ENCODE measurements at regions not wholly inside any gene's neighbourhood (a gene's known extent, or its start where the extent isn't known, plus 50 kb on each side); places are given as distances from the start of the nearest gene placed in this dataset.

GRCh38 chr3:156769721-156770654 lies 56.2 kb upstream of the LEKR1 start:
- Histone ChIP-seq H3K9me3 (ENCODE audit: control insufficient read depth, low read depth, low read length) (no peaks in the 10 kb centered on the region), H3K27me3 (ENCODE audit: control insufficient read depth, extremely low read depth, insufficient read depth, low read length) (no peaks in the 10 kb centered on the region), H3K9ac (ENCODE audit: control insufficient read depth, extremely low read depth, insufficient read depth, low read length) (no peak overlapping the region), H2AFZ (ENCODE audit: control insufficient read depth, low read length) (no peak overlapping the region), H3K9me1 (ENCODE audit: control insufficient read depth, extremely low read depth, insufficient read depth, low read length) (no peaks in the 10 kb centered on the region), H3K27ac (ENCODE audit: control insufficient read depth, insufficient read depth, low read length) (peak overlapping the region; percentile 40), H3K4me2 (ENCODE audit: control insufficient read depth, extremely low read depth, insufficient read depth, low read depth, low read length) (no peak overlapping the region), H3K4me1 (ENCODE audit: control insufficient read depth, extremely low read depth, insufficient read depth, low read length) (peaks cover 38% of the 10 kb centered on the region), H3K4me3 (ENCODE audit: control insufficient read depth in 2 of 3, extremely low read depth in 1 of 3, insufficient read depth in 2 of 3, low read depth in 1 of 3, low read length in 3 of 3) (no peak overlapping the region), H3K79me2 (ENCODE audit: control insufficient read depth, insufficient read depth, low read length) (no peaks in the 10 kb centered on the region), H4K20me1 (ENCODE audit: control insufficient read depth, extremely low read depth, insufficient read depth, low read length) (no peaks in the 10 kb centered on the region), H3K36me3 (ENCODE audit: control insufficient read depth in 2 of 2, extremely low read depth in 1 of 2, insufficient read depth in 2 of 2, low read length in 2 of 2) (no peaks in the 10 kb centered on the region)
- FAIRE-seq (peak; percentile 83), DNase-seq (ENCODE audit: low read depth, low spot score) (no peak)
- dilution Hi-C loops (cut with MboI; ENCODE audit: extremely low pct_ligation_motif_present, low sequenced_read_pairs), result no loop called here
- no peak for TF ChIP-seq CTCF (optimal IDR thresholded peaks at IDR 0.05 in 1 of 3, IDR thresholded peaks at IDR 0.05 in 1 of 3, conservative IDR thresholded peaks at IDR 0.05 in 1 of 3; ENCODE audit: extremely low read depth in 1 of 3, insufficient read depth in 2 of 3, low read length in 3 of 3)
- no peak for TF ChIP-seq EZH2 (IDR thresholded peaks at IDR 0.05; ENCODE audit: low read length)

- TF ChIP-seq CTCF (optimal IDR thresholded peaks at IDR 0.05 in 1 of 3, IDR thresholded peaks at IDR 0.05 in 1 of 3, conservative IDR thresholded peaks at IDR 0.05 in 1 of 3; ENCODE audit: extremely low read depth in 1 of 3, insufficient read depth in 2 of 3, low read length in 3 of 3) (no peak), EZH2 (IDR thresholded peaks at IDR 0.05; ENCODE audit: low read length) (no peak)
- H3K4me2 ChIP-seq (ENCODE audit: control insufficient read depth, extremely low read depth, insufficient read depth, low read depth, low read length), result peak overlapping the region; percentile 49
- H3K79me2 ChIP-seq (ENCODE audit: control insufficient read depth, insufficient read depth, low read length), result no peaks in the 10 kb centered on the region
- H3K27ac ChIP-seq (ENCODE audit: control insufficient read depth, insufficient read depth, low read length), result peak overlapping the region; percentile 40
- H3K27me3 ChIP-seq (ENCODE audit: control insufficient read depth, extremely low read depth, insufficient read depth, low read length), result no peaks in the 10 kb centered on the region
- H3K9ac ChIP-seq (ENCODE audit: control insufficient read depth, extremely low read depth, insufficient read depth, low read length), result no peak overlapping the region
- H3K4me3 ChIP-seq (ENCODE audit: control insufficient read depth in 2 of 3, extremely low read depth in 1 of 3, insufficient read depth in 2 of 3, low read depth in 1 of 3, low read length in 3 of 3), result no peak overlapping the region
- H3K4me1 ChIP-seq (ENCODE audit: control insufficient read depth, extremely low read depth, insufficient read depth, low read length), result peaks cover 32% of the 10 kb centered on the region
- DNase-seq (ENCODE audit: low read depth, low spot score) (no peak), FAIRE-seq (peak; percentile 86)
- no peaks in the 10 kb centered on the region for H3K36me3 ChIP-seq (ENCODE audit: control insufficient read depth in 2 of 2, extremely low read depth in 1 of 2, insufficient read depth in 2 of 2, low read length in 2 of 2)
- H3K9me3 ChIP-seq (ENCODE audit: control insufficient read depth, low read depth, low read length), result no peaks in the 10 kb centered on the region
- H4K20me1 ChIP-seq (ENCODE audit: control insufficient read depth, extremely low read depth, insufficient read depth, low read length), result no peaks in the 10 kb centered on the region
- H2AFZ ChIP-seq (ENCODE audit: control insufficient read depth, low read length), result peak overlapping the region; percentile 56
- no peaks in the 10 kb centered on the region for H3K9me1 ChIP-seq (ENCODE audit: control insufficient read depth, extremely low read depth, insufficient read depth, low read length)
- dilution Hi-C loops (cut with MboI; ENCODE audit: extremely low pct_ligation_motif_present, low sequenced_read_pairs), result no loop called here
These were observed 55.3 kb upstream of the LEKR1 start for GRCh38 chr3:156770699-156771414.

Measured in keratinocyte (primary cell).